HepG2 (cell line): ENCODE measurements at regions not wholly inside any gene's neighbourhood (a gene's known extent, or its start where the extent isn't known, plus 50 kb on each side); places are given as distances from the start of the nearest gene placed in this dataset.

ENCODE experiments used
- ATAC-seq: fragments of 200-7000 bp; cut with Tn5 transposase; 3 replicates; pipeline ENCODE4 v1.9.1; 2020; ENCODE audit warnings: mild to moderate bottlenecking, moderate library complexity
- BruUV-seq: library from RNA; stranded (reverse); fragments of 400-500 nt; replicated peaks from 2 replicates; lab custom pipeline; 2021; lab: Mats Ljungman, UMichigan
- CTCF ChIA-PET: fragments of 300-600 bp; formaldehyde crosslinking; extraction: SDS; loops from one replicate; lab custom pipeline; 2021; ENCODE audit warnings: low total read pairs, inconsistent platforms, low intra/inter-chr PET ratio; lab: Yijun Ruan, JAX
- POLR2A ChIA-PET: fragments of 350-600 bp; sonication (Branson Sonifier 250); formaldehyde crosslinking; loops from one replicate; lab custom pipeline; 2020; ENCODE audit warnings: antibody characterized with exemption, inconsistent platforms; lab: Yijun Ruan, JAX
- DNase-seq: peaks from one replicate; pipeline ENCODE4 v3.0.0-alpha.2; 2015; ENCODE audit warnings: low spot score
- FAIRE-seq: peaks from 3 replicates; lab custom pipeline; 2011; peaks lifted over from hg19 to GRCh38; lab: Jason Lieb, UNC
- H2AFZ ChIP-seq: one replicate; pipeline ENCODE4 v1.6.1; 2011; ENCODE audit warnings: low read length, inconsistent platforms
- H3K27ac ChIP-seq: fragments of 300-600 bp; 3 replicates; pipeline ENCODE4 v1.8.0; 2011; ENCODE audit warnings: mixed run types, mild to moderate bottlenecking, mixed read lengths, low read length, inconsistent platforms; ENCODE audit not compliant: insufficient read depth; ENCODE audit errors: extremely low read length
- H3K27me3 ChIP-seq, 2 experiments: fragments of 200-600 bp in 1 of 2; 2 replicates in 1 of 2; 3 replicates in 1 of 2; pipeline versions ENCODE4 v1.6.0 to v1.8.0; 2011; ENCODE audit warnings: low read length in 2 of 2, mild to moderate bottlenecking in 2 of 2, moderate library complexity in 2 of 2, inconsistent platforms in 1 of 2; ENCODE audit not compliant: insufficient read depth in 2 of 2, control insufficient read depth in 1 of 2
- H3K36me3 ChIP-seq, 2 experiments: fragments of 200-600 bp in 1 of 2; replicated peaks in 1 of 2; 2 replicates in 1 of 2; 3 replicates in 1 of 2; pipeline versions ENCODE4 v1.5.1 to v1.8.0; 2011; ENCODE audit warnings: low read length in 2 of 2, inconsistent platforms in 1 of 2; ENCODE audit not compliant: insufficient read depth in 2 of 2, control insufficient read depth in 1 of 2
- H3K4me1 ChIP-seq: 2 replicates; pipeline ENCODE4 v1.5.1; 2012; ENCODE audit warnings: low read length, inconsistent platforms; ENCODE audit not compliant: insufficient read depth
- H3K4me2 ChIP-seq: 2 replicates; pipeline ENCODE4 v1.6.0; 2011; ENCODE audit warnings: low read depth, low read length, inconsistent platforms
- H3K4me3 ChIP-seq, 3 experiments: fragments of 200-600 bp in 1 of 3; sonication (generic), shearing (Covaris generic) in 1 of 3; replicated peaks in 1 of 3; 2 replicates each; pipeline ENCODE4 v1.5.1; 2011 to 2016; ENCODE audit warnings: low read length in 3 of 3, inconsistent platforms in 2 of 3, low read depth in 2 of 3, mild to moderate bottlenecking in 2 of 3, control low read depth in 1 of 3, mixed read lengths in 1 of 3; ENCODE audit not compliant: insufficient read depth in 1 of 3
- H3K79me2 ChIP-seq: one replicate; pipeline ENCODE4 v1.6.1; 2011; ENCODE audit warnings: low read length, inconsistent platforms; ENCODE audit not compliant: insufficient read depth
- H3K9ac ChIP-seq: 2 replicates; pipeline ENCODE4 v1.6.0; 2011; ENCODE audit warnings: mild to moderate bottlenecking, low read depth, low read length, inconsistent platforms; ENCODE audit not compliant: insufficient read depth
- H3K9me3 ChIP-seq: 2 replicates; pipeline ENCODE4 v1.5.1; 2012; ENCODE audit warnings: mild to moderate bottlenecking, low read length
- H4K20me1 ChIP-seq: 2 replicates; pipeline ENCODE4 v1.6.0; 2011; ENCODE audit warnings: inconsistent platforms, mild to moderate bottlenecking, low read length, moderate library complexity; ENCODE audit not compliant: insufficient read depth
- AGO1 ChIP-seq: fragments of 200-400 bp; formaldehyde crosslinking; IDR thresholded peaks from 2 replicates; pipeline ENCODE4 v1.6.1; 2017; ENCODE audit warnings: mild to moderate bottlenecking, low read depth, low read length, moderate library complexity; ENCODE audit not compliant: poor library complexity, severe bottlenecking
- GABPB1 ChIP-seq: IDR thresholded peaks from 2 replicates; pipeline ENCODE4 v1.6.1; 2016; ENCODE audit warnings: mild to moderate bottlenecking, missing genetic modification reagents, moderate library complexity, missing compliant biosample characterization
- MXD4 ChIP-seq: IDR thresholded peaks from 2 replicates; pipeline ENCODE4 v1.6.1; 2016; ENCODE audit warnings: mild to moderate bottlenecking, missing biosample characterization, missing genetic modification reagents
- NCOA5 ChIP-seq: sonication (generic); formaldehyde crosslinking; IDR thresholded peaks from 2 replicates; pipeline ENCODE4 v1.4.0; 2020; ENCODE audit warnings: missing genetic modification reagents
- NKX3-1 ChIP-seq: sonication (generic); formaldehyde crosslinking; IDR thresholded peaks from 2 replicates; pipeline ENCODE4 v1.5.0; 2020; ENCODE audit warnings: missing genetic modification reagents
- PATZ1 ChIP-seq: sonication (generic); formaldehyde crosslinking; IDR thresholded peaks from 2 replicates; pipeline ENCODE4 v1.4.0; 2020; ENCODE audit warnings: missing genetic modification reagents
- SMAD9 ChIP-seq: sonication (generic); formaldehyde crosslinking; IDR thresholded peaks from 2 replicates; pipeline ENCODE4 v1.5.1; 2020; ENCODE audit warnings: mild to moderate bottlenecking, missing genetic modification reagents
- TAF15 ChIP-seq: fragments of 200-400 bp; formaldehyde crosslinking; IDR thresholded peaks from one replicate; pipeline ENCODE4 v1.6.1; 2018; ENCODE audit warnings: mild to moderate bottlenecking, low read depth, low read length; ENCODE audit not compliant: poor library complexity, severe bottlenecking
- UBTF ChIP-seq: sonication (generic); formaldehyde crosslinking; IDR thresholded peaks from 2 replicates; pipeline ENCODE4 v1.4.0; 2020; ENCODE audit warnings: mild to moderate bottlenecking, missing genetic modification reagents
- ZNF564 ChIP-seq: sonication (generic); formaldehyde crosslinking; IDR thresholded peaks from 2 replicates; pipeline ENCODE4 v1.8.1; 2023; ENCODE audit warnings: mild to moderate bottlenecking, missing genetic modification reagents
- ZNF616 ChIP-seq: sonication (generic); formaldehyde crosslinking; IDR thresholded peaks from 2 replicates; pipeline ENCODE4 v1.5.0; 2020; ENCODE audit warnings: low read depth, mild to moderate bottlenecking, missing genetic modification reagents
- WGBS: methylation state at CpG from one replicate; pipeline ENCODE4 v1.1.6; 2017; ENCODE audit warnings: low lambda C conversion rate; 5-methylcytosine and 5-hydroxymethylcytosine counted together
- in situ Hi-C: cut with HindIII; loops from 2 replicates; pipeline ENCODE4 v1.10.0; 2017; ENCODE audit warnings: low pct_unique_long_range_greater_than_20kb; ENCODE audit not compliant: extremely low pct_ligation_motif_present
- intact Hi-C: fragments of 100-400 bp; cut with micrococcal nuclease; formaldehyde crosslinking; loops from one replicate; pipeline ENCODE4 v1.10.0; 2022; ENCODE audit not compliant: unreplicated experiment
- TF ChIP-seq, protein P1 (sequence below): IDR thresholded peaks from 2 replicates; pipeline ENCODE4 v1.6.1; 2016; ENCODE audit warnings: missing biosample characterization, missing genetic modification reagents, low read depth

GRCh38 chr9:1221298-1221697 is 171.1 kb downstream of the DMRT2 start:
- intact Hi-C loops, result no loop called here
- 40% methylated on average over 7 of the region's 7 CpGs for WGBS
- DNase-seq (no peak), ATAC-seq (no peak), FAIRE-seq (no peak)
- Histone ChIP-seq H3K4me3 (no peak overlapping the region), H4K20me1 (no peaks in the 10 kb centered on the region), H3K27me3 (no peaks in the 10 kb centered on the region), H3K9me3 (no peaks in the 10 kb centered on the region), H2AFZ (no peak overlapping the region), H3K4me1 (no peaks in the 10 kb centered on the region), H3K9ac (no peak overlapping the region), H3K4me2 (no peak overlapping the region), H3K36me3 (no peaks in the 10 kb centered on the region), H3K27ac (no peak overlapping the region), H3K79me2 (no peaks in the 10 kb centered on the region)
- ChIA-PET CTCF (no interaction called here), POLR2A (no interaction called here)
- in situ Hi-C loops, result no loop called here
- BruUV-seq, result no TSS peak
- no peak for TF ChIP-seq PATZ1 (CRISPR knock-in tag)

- Histone ChIP-seq H3K4me1 (no peaks in the 10 kb centered on the region), H3K9me3 (no peaks in the 10 kb centered on the region), H3K4me3 (no peak overlapping the region), H3K4me2 (no peak overlapping the region), H3K27ac (no peak overlapping the region), H2AFZ (no peak overlapping the region), H3K9ac (no peak overlapping the region), H3K27me3 (no peaks in the 10 kb centered on the region), H3K79me2 (no peaks in the 10 kb centered on the region), H3K36me3 (no peaks in the 10 kb centered on the region), H4K20me1 (no peaks in the 10 kb centered on the region)
- FAIRE-seq (no peak), ATAC-seq (no peak), DNase-seq (no peak)
- CTCF ChIA-PET, result no interaction called here
- TF ChIP-seq TAF15 (no peak), UBTF (CRISPR knock-in tag) (no peak), ZNF564 (CRISPR knock-in tag) (no peak), GABPB1 (CRISPR knock-in tag) (no peak), MXD4 (no peak), NCOA5 (CRISPR knock-in tag) (no peak), SMAD9 (no peak), AGO1 (no peak), NKX3-1 (CRISPR knock-in tag) (no peak), ZNF616 (CRISPR knock-in tag) (no peak)
- TF ChIP-seq, protein P1, sequence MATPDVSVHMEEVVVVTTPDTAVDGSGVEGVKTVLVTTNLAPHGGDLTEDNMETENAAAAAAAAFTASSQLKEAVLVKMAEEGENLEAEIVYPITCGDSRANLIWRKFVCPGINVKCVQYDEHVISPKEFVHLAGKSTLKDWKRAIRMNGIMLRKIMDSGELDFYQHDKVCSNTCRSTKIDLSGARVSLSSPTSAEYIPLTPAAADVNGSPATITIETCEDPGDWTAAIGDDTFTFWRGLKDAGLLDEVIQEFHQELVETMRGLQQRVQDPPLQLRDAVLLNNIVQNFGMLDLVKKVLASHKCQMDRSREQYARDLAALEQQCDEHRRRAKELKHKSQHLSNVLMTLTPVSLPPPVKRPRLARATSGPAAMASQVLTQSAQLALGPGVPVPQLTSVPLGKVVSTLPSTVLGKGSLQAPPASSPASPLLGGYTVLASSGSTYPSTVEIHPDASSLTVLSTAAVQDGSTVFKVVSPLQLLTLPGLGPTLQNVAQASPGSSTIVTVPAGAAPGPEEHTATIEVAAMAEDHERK (CRISPR knock-in tag), result no peak
- in situ Hi-C loops (no loop called here), intact Hi-C loops (no loop called here)
- POLR2A ChIA-PET, result no interaction called here
- 30% methylated on average over 3 of the region's 3 CpGs for WGBS
- BruUV-seq, result no TSS peak
Observed at GRCh38 chr9:1222511-1222910, 172.4 kb downstream of the DMRT2 start.
